B cell (primary cell): ENCODE measurements at regions not wholly inside any gene's neighbourhood (a gene's known extent, or its start where the extent isn't known, plus 50 kb on each side); places are given as distances from the start of the nearest gene placed in this dataset.

Experiments used
- ATAC-seq: fragments of 200-7000 bp; cut with Tn5 transposase; one replicate; pipeline ENCODE4 v1.10.0; 2021; ENCODE audit warnings: low read depth, mild to moderate bottlenecking, moderate number of reproducible peaks, moderate library complexity
- CTCF ChIA-PET: fragments of 350-600 bp; sonication (Branson Sonifier 250); formaldehyde crosslinking; loops from one replicate; lab custom pipeline; 2021; ENCODE audit warnings: antibody characterized with exemption, inconsistent platforms; lab: Charles Lee
- POLR2A ChIA-PET: fragments of 350-600 bp; sonication (Branson Sonifier 250); formaldehyde crosslinking; loops from one replicate; lab custom pipeline; 2021; ENCODE audit warnings: antibody characterized with exemption; lab: Charles Lee
- DNase-seq: peaks from one replicate; pipeline ENCODE4 v3.0.0; 2013
- H2AFZ ChIP-seq: 2 replicates; pipeline ENCODE4 v1.6.1; 2012; ENCODE audit warnings: mild to moderate bottlenecking, low read depth, low read length; ENCODE audit not compliant: insufficient read depth, poor library complexity, severe bottlenecking
- H3K27ac ChIP-seq, 2 donors: 1 replicate in 1 of 2; 2 replicates in 1 of 2; pipeline ENCODE4 v1.5.1; 2012 to 2013; ENCODE audit warnings: low read length in 2 of 2, mild to moderate bottlenecking in 2 of 2, moderate library complexity in 1 of 2
- H3K27me3 ChIP-seq, 4 experiments: fragments of 200-600 bp in 1 of 4; sonication (generic) in 1 of 4; replicated peaks in 1 of 4; 1 replicate in 2 of 4; 2 replicates in 2 of 4; pipeline versions ENCODE4 v1.6.1 to v1.7.0; 2013 to 2016; ENCODE audit warnings: low read length in 3 of 4, mild to moderate bottlenecking in 2 of 4, mixed read lengths in 1 of 4, moderate library complexity in 1 of 4; ENCODE audit not compliant: insufficient read depth in 4 of 4, control insufficient read depth in 3 of 4; ENCODE audit errors: control extremely low read depth in 1 of 4
- H3K36me3 ChIP-seq, 2 experiments: replicated peaks in 1 of 2; 1 replicate in 1 of 2; 2 replicates in 1 of 2; pipeline versions ENCODE4 v1.6.1 to v1.7.1; 2013; ENCODE audit warnings: low read length in 1 of 2; ENCODE audit not compliant: insufficient read depth in 2 of 2, control insufficient read depth in 1 of 2; ENCODE audit errors: control extremely low read depth in 1 of 2, extremely low read depth in 1 of 2
- H3K4me1 ChIP-seq, 2 donors: fragments of 200-600 bp in 1 of 2; sonication (generic) in 1 of 2; 1 replicate in 1 of 2; 2 replicates in 1 of 2; pipeline versions ENCODE4 v1.5.1 to v1.6.1; 2013 to 2017; ENCODE audit warnings: low read length in 2 of 2; ENCODE audit not compliant: control insufficient read depth in 2 of 2, insufficient read depth in 2 of 2
- H3K4me2 ChIP-seq: replicated peaks from 2 replicates; pipeline ENCODE3; 2012; ENCODE audit warnings: mild to moderate bottlenecking, low read depth, low read length; ENCODE audit not compliant: poor library complexity, severe bottlenecking
- H3K4me3 ChIP-seq, 5 experiments: fragments of 200-600 bp in 1 of 5; sonication (generic) in 1 of 5; 1 replicate in 3 of 5; 2 replicates in 2 of 5; pipeline versions ENCODE4 v1.5.1 to v1.7.0; 2011 to 2016; ENCODE audit warnings: low read length in 4 of 5, mild to moderate bottlenecking in 4 of 5, low read depth in 2 of 5, control low read depth in 1 of 5, moderate library complexity in 1 of 5; ENCODE audit not compliant: insufficient read depth in 1 of 5; ENCODE audit errors: control extremely low read depth in 1 of 5, extremely low read depth in 1 of 5
- H3K79me2 ChIP-seq: fragments of 200-600 bp; sonication (generic); one replicate; pipeline ENCODE4 v1.6.0; 2016; ENCODE audit warnings: low read length; ENCODE audit not compliant: control insufficient read depth, insufficient read depth
- H3K9ac ChIP-seq: fragments of 200-600 bp; sonication (generic); 2 replicates; pipeline ENCODE4 v1.6.1; 2017; ENCODE audit warnings: mild to moderate bottlenecking, low read length, moderate library complexity
- H3K9me3 ChIP-seq, 3 donors: one replicate each; pipeline versions ENCODE4 v1.6.1 to v1.7.1; 2013; ENCODE audit warnings: low read length in 2 of 3; ENCODE audit not compliant: control insufficient read depth in 2 of 3, insufficient read depth in 1 of 3; ENCODE audit errors: control extremely low read depth in 1 of 3
- H4K20me1 ChIP-seq: 2 replicates; pipeline ENCODE4 v1.6.0; 2012; ENCODE audit warnings: mild to moderate bottlenecking, low read length; ENCODE audit not compliant: insufficient read depth, control insufficient read depth, poor library complexity, severe bottlenecking
- H3K27ac Mint-ChIP-seq: one replicate; pipeline ENCODE4 v1.8.0; 2021; ENCODE audit warnings: mixed read lengths
- H3K27me3 Mint-ChIP-seq: one replicate; pipeline ENCODE4 v1.8.0; 2021; ENCODE audit warnings: mixed read lengths
- H3K4me1 Mint-ChIP-seq: one replicate; pipeline ENCODE4 v1.8.0; 2021; ENCODE audit warnings: mixed read lengths
- H3K4me3 Mint-ChIP-seq: one replicate; pipeline ENCODE4 v1.8.0; 2021; ENCODE audit warnings: mixed read lengths
- H3K9me3 Mint-ChIP-seq: one replicate; pipeline ENCODE4 v1.8.0; 2022; ENCODE audit warnings: mixed read lengths; ENCODE audit not compliant: insufficient read depth
- CTCF ChIP-seq: fragments of 200-600 bp; IDR thresholded peaks from one replicate; pipeline ENCODE4 v1.8.0; 2022; ENCODE audit warnings: antibody characterized with exemption, mild to moderate bottlenecking
- EZH2 ChIP-seq: IDR thresholded peaks from 2 replicates; pipeline ENCODE4 v1.6.1; 2012; ENCODE audit warnings: borderline replicate concordance, low read depth, mild to moderate bottlenecking, moderate library complexity, low read length; ENCODE audit not compliant: insufficient read depth, poor library complexity, severe bottlenecking
- WGBS: methylation state at CpG from one replicate; pipeline ENCODE4 v1.1.5; 2013; ENCODE audit warnings: missing lambda C conversion rate; ENCODE audit not compliant: insufficient coverage; 5-methylcytosine and 5-hydroxymethylcytosine counted together
- intact Hi-C: fragments of 100-400 bp; cut with micrococcal nuclease; formaldehyde crosslinking; loops from one replicate; pipeline ENCODE4 v1.10.0; 2022

GRCh38 chr10:43727935-43728334, 79.3 kb upstream of the ZNF32 start:
- Histone ChIP-seq H3K36me3 (no peaks in the 10 kb centered on the region), H4K20me1 (no peaks in the 10 kb centered on the region), H3K27ac (no peak overlapping the region), H3K4me2 (no peak overlapping the region), H3K9me3 (peaks cover 1 to 25% (median 2%) of the 10 kb centered on the region in 3 donors), H3K4me1 (no peaks in the 10 kb centered on the region), H3K27me3 (no peaks in the 10 kb centered on the region), H3K9ac (no peak overlapping the region), H3K79me2 (no peaks in the 10 kb centered on the region), H2AFZ (no peak overlapping the region), H3K4me3 (no peak overlapping the region)
- DNase-seq (no peak), ATAC-seq (no peak)
- Mint-ChIP-seq H3K27me3 (no peaks in the 10 kb centered on the region), H3K4me1 (no peaks in the 10 kb centered on the region), H3K4me3 (no peak overlapping the region), H3K9me3 (peaks cover 15% of the 10 kb centered on the region), H3K27ac (no peak overlapping the region)
- WGBS, result 93% methylated on average over 21 of the region's 21 CpGs
- POLR2A ChIA-PET, result no interaction called here
- intact Hi-C loops, result no loop called here
- CTCF ChIA-PET, result no interaction called here
- TF ChIP-seq EZH2 (no peak), CTCF (no peak)

GRCh38 chr10:43715334-43715733, 66.7 kb upstream of the ZNF32 start:
- DNase-seq (no peak), ATAC-seq (no peak)
- TF ChIP-seq EZH2, result no peak
- TF ChIP-seq CTCF, result no peak
- H3K27ac Mint-ChIP-seq, result no peak overlapping the region
- no peaks in the 10 kb centered on the region for H3K4me1 Mint-ChIP-seq
- ChIA-PET CTCF (no interaction called here), POLR2A (no interaction called here)
- Histone ChIP-seq H3K36me3 (no peaks in the 10 kb centered on the region), H3K9ac (no peak overlapping the region), H3K27me3 (no peaks in the 10 kb centered on the region), H3K27ac (no peak overlapping the region), H3K4me3 (no peak overlapping the region), H3K79me2 (no peaks in the 10 kb centered on the region), H2AFZ (no peak overlapping the region), H3K4me1 (no peaks in the 10 kb centered on the region), H3K4me2 (no peak overlapping the region), H4K20me1 (no peaks in the 10 kb centered on the region), H3K9me3 (peaks cover 0 to 5% (median 0%) of the 10 kb centered on the region in 3 donors)
- H3K4me3 Mint-ChIP-seq, result no peak overlapping the region
- H3K27me3 Mint-ChIP-seq, result peaks cover 4% of the 10 kb centered on the region
- intact Hi-C loops, result no loop called here
- H3K9me3 Mint-ChIP-seq, result no peaks in the 10 kb centered on the region
- WGBS, result no CpG with 5 or more reads among the region's 3 CpGs
